Motor neuron (in vitro differentiated cells): ENCODE measurements at regions not wholly inside any gene's neighbourhood (a gene's known extent, or its start where the extent isn't known, plus 50 kb on each side); places are given as distances from the start of the nearest gene placed in this dataset.

Experiments
- ATAC-seq, 8 experiments: fragments of 200-7000 bp; cut with Tn5 transposase; replicated peaks in 6 of 8; 2 replicates each; pipeline ENCODE4 v1.8.0; 2021; ENCODE audit warnings: mild to moderate bottlenecking in 8 of 8, moderate library complexity in 8 of 8
- H3K27ac ChIP-seq, 2 donors: fragments of 250-450 bp; sonication (Bioruptor Pico); 2 replicates each; pipeline ENCODE4 v1.9.0; 2021; ENCODE audit warnings: antibody characterized with exemption in 2 of 2, mild to moderate bottlenecking in 2 of 2, moderate library complexity in 1 of 2
- H3K4me1 ChIP-seq, 2 donors: fragments of 250-450 bp; sonication (Bioruptor Pico); replicated peaks in 1 of 2; 2 replicates each; pipeline ENCODE4 v1.6.1; 2021; ENCODE audit warnings: antibody characterized with exemption in 2 of 2, mild to moderate bottlenecking in 2 of 2, moderate library complexity in 1 of 2
- H3K4me3 ChIP-seq, 5 donors: fragments of 250-450 bp; sonication (Bioruptor Pico); 2 replicates each; pipeline ENCODE4 v1.9.0; 2021; ENCODE audit warnings: antibody characterized with exemption in 5 of 5, mild to moderate bottlenecking in 5 of 5, moderate library complexity in 4 of 5
- WGBS, 10 experiments: fragments of 450-650 bp; shearing (Covaris generic); methylation state at CpG; one replicate each; pipeline ENCODE4 v1.0.0; 2022; 5-methylcytosine and 5-hydroxymethylcytosine counted together
- in situ Hi-C, 9 experiments: fragments of 400-800 bp; cut with MboI; loops; one replicate each; pipeline ENCODE4 v1.15.0; 2021; ENCODE audit warnings: low sequenced_read_pairs in 9 of 9, low pct_unique_long_range_greater_than_20kb in 2 of 9; ENCODE audit not compliant: unreplicated experiment in 9 of 9

GRCh38 chr9:90086101-90086511 lies 481.3 kb downstream of the GADD45G start:
- peak in 3 of 8 experiments; percentile 45 to 58 (median 45) for ATAC-seq
- WGBS, 10 experiments: 0 to 14% (median 0%) methylated on average over 1 to 2 of the region's 2 CpGs; no CpG with 5 or more reads in 3 of the 10 experiments
- in situ Hi-C loops: no loop called here
- H3K4me1 ChIP-seq: peaks cover 9 to 12% of the 10 kb centered on the region in 2 donors
- no peak overlapping the region for H3K4me3 ChIP-seq
- no peak overlapping the region for H3K27ac ChIP-seq

- no peak overlapping the region for H3K4me3 ChIP-seq
- no peak for ATAC-seq
- 0 to 80% (median 55%) methylated on average over 1 to 5 of the region's 6 CpGs for WGBS, 10 experiments
- H3K27ac ChIP-seq: no peak overlapping the region
- in situ Hi-C loops: no loop called here
- H3K4me1 ChIP-seq: peaks cover 19 to 23% of the 10 kb centered on the region in 2 donors
These were observed 483.6 kb downstream of the GADD45G start for GRCh38 chr9:90088434-90088833.

GRCh38 chr9:90088856-90089255 lies 484.0 kb downstream of the GADD45G start:
- in situ Hi-C loops: no loop called here
- 0 to 94% (median 50%) methylated on average over 1 to 4 of the region's 4 CpGs; no CpG with 5 or more reads in 2 of the 10 experiments for WGBS, 10 experiments
- H3K27ac ChIP-seq: no peak overlapping the region

GRCh38 chr9:90090997-90091396 lies 486.2 kb downstream of the GADD45G start:
- H3K4me1 ChIP-seq: peaks cover 24 to 31% of the 10 kb centered on the region in 2 donors
- no peak overlapping the region for H3K4me3 ChIP-seq
- 24 to 100% (median 89%) methylated on average over 1 to 4 of the region's 4 CpGs for WGBS, 10 experiments
- no peak overlapping the region for H3K27ac ChIP-seq
- in situ Hi-C loops: loop anchor here in 2 of 9 experiments (10.0 kb wide), 1 partner anchor 486 kb away; the partner anchor contains the start of gene GADD45G (in 2 of the 2)
- no peak for ATAC-seq

More at GRCh38 chr9:90088856-90089255, 484.0 kb downstream of the GADD45G start:
- H3K4me1 ChIP-seq: peaks cover 22 to 27% of the 10 kb centered on the region in 2 donors
- no peak for ATAC-seq
- no peak overlapping the region for H3K4me3 ChIP-seq

GRCh38 chr9:90092508-90092907 lies 487.7 kb downstream of the GADD45G start:
- in situ Hi-C loops: loop anchor here in 2 of 9 experiments (10.0 kb wide), 1 partner anchor 488 kb away; the partner anchor contains the start of gene GADD45G (in 2 of the 2)
- Histone ChIP-seq H3K27ac (peak overlapping the region; percentile 12 to 27), H3K4me3 (no peak overlapping the region), H3K4me1 (peaks cover 22 to 26% of the 10 kb centered on the region in 2 donors)
- WGBS, 10 experiments: 60 to 100% (median 87%) methylated on average over 2 to 4 of the region's 4 CpGs; no CpG with 5 or more reads in 4 of the 10 experiments
- peak in 1 of 8 experiments; percentile 1 for ATAC-seq

GRCh38 chr9:90095682-90096081 lies 490.9 kb downstream of the GADD45G start:
- Histone ChIP-seq H3K27ac (no peak overlapping the region), H3K4me1 (peaks cover 29 to 33% of the 10 kb centered on the region in 2 donors), H3K4me3 (no peak overlapping the region)
- ATAC-seq: peak in 6 of 8 experiments; percentile 16 to 90 (median 74)
- in situ Hi-C loops: loop anchor here in 2 of 9 experiments (10.0 kb wide), 1 partner anchor 491 kb away; the partner anchor contains the start of gene GADD45G (in 2 of the 2)
- 35 to 80% (median 50%) methylated on average over 1 to 8 of the region's 11 CpGs; no CpG with 5 or more reads in 5 of the 10 experiments for WGBS, 10 experiments

- H3K27ac ChIP-seq: no peak overlapping the region
- 54 to 93% (median 83%) methylated on average over 1 to 5 of the region's 7 CpGs; no CpG with 5 or more reads in 3 of the 10 experiments for WGBS, 10 experiments
- in situ Hi-C loops: loop anchor here in 2 of 9 experiments (10.0 kb wide), 1 partner anchor 492 kb away; the partner anchor contains the start of gene GADD45G (in 2 of the 2)
- H3K4me3 ChIP-seq: no peak overlapping the region
- ATAC-seq: peak in 1 of 8 experiments; percentile 4
- peaks cover 33 to 36% of the 10 kb centered on the region in 2 donors for H3K4me1 ChIP-seq
These were observed 492.4 kb downstream of the GADD45G start for GRCh38 chr9:90097237-90097636.

- Histone ChIP-seq H3K27ac (no peak overlapping the region), H3K4me3 (no peak overlapping the region), H3K4me1 (peaks cover 22 to 25% of the 10 kb centered on the region in 2 donors)
- 70 to 100% (median 90%) methylated on average over 1 to 6 of the region's 10 CpGs; no CpG with 5 or more reads in 5 of the 10 experiments for WGBS, 10 experiments
- in situ Hi-C loops: loop anchor here in 2 of 9 experiments (10.0 kb wide), 1 partner anchor 494 kb away; the partner anchor contains the start of gene GADD45G (in 2 of the 2)
- ATAC-seq: peak in 5 of 8 experiments; percentile 18 to 83 (median 44)
These were observed 493.6 kb downstream of the GADD45G start for GRCh38 chr9:90098408-90098807.

- WGBS, 10 experiments: 27 to 100% (median 56%) methylated on average over 1 to 8 of the region's 9 CpGs; no CpG with 5 or more reads in 1 of the 10 experiments
- peak; percentile 14 to 57 (median 38) for ATAC-seq
- Histone ChIP-seq H3K27ac (no peak overlapping the region), H3K4me1 (peaks cover 20% of the 10 kb centered on the region in 2 donors), H3K4me3 (no peak overlapping the region)
- in situ Hi-C loops: loop anchor here in 2 of 9 experiments (10.0 kb wide), 1 partner anchor 495 kb away; the partner anchor contains the start of gene GADD45G (in 2 of the 2)
These were observed 494.6 kb downstream of the GADD45G start for GRCh38 chr9:90099262-90099963.

GRCh38 chr9:90100014-90100413 lies 495.2 kb downstream of the GADD45G start:
- whole genome bisulfite sequencing, 10 experiments: 20 to 61% (median 27%) methylated on average over 1 to 2 of the region's 3 CpGs; no CpG with 5 or more reads in 6 of the 10 experiments
- H3K4me1 ChIP-seq: peaks cover 20% of the 10 kb centered on the region in 2 donors
- H3K4me3 ChIP-seq: no peak overlapping the region
- H3K27ac ChIP-seq: no peak overlapping the region
- peak in 2 of 8 experiments; percentile 7 to 29 for ATAC-seq
- in situ Hi-C loops: loop anchor here in 7 of 9 experiments (5.0 to 25.0 kb wide), 5 partner anchors 88 to 505 kb away; partner anchors contain the start of gene GADD45G (in 3 of the 7)

- Histone ChIP-seq H3K4me1 (peaks cover 9 to 17% of the 10 kb centered on the region in 2 donors), H3K4me3 (no peak overlapping the region), H3K27ac (no peak overlapping the region)
- WGBS, 10 experiments: 0 to 80% (median 20%) methylated on average over 1 to 6 of the region's 6 CpGs; no CpG with 5 or more reads in 1 of the 10 experiments
- in situ Hi-C loops: loop anchor here in 7 of 9 experiments (5.0 to 25.0 kb wide), 5 partner anchors 90 to 508 kb away; partner anchors contain the start of gene GADD45G (in 3 of the 7)
- peak; percentile 71 to 100 (median 87) for ATAC-seq
These were observed 497.6 kb downstream of the GADD45G start for GRCh38 chr9:90102292-90102901.

GRCh38 chr9:90103771-90104170 lies 499.0 kb downstream of the GADD45G start:
- Histone ChIP-seq H3K4me1 (peaks cover 2 to 11% of the 10 kb centered on the region in 2 donors), H3K27ac (no peak overlapping the region), H3K4me3 (no peak overlapping the region)
- ATAC-seq: peak in 2 of 8 experiments; percentile 8 to 10
- in situ Hi-C loops: loop anchor here in 7 of 9 experiments (5.0 to 25.0 kb wide), 5 partner anchors 91 to 509 kb away; partner anchors contain the start of gene GADD45G (in 3 of the 7)
